ENCODE measurements at regions not wholly inside any gene's neighbourhood (a gene's known extent, or its start where the extent isn't known, plus 50 kb on each side); places are given as distances from the start of the nearest gene placed in this dataset.

- TF ChIP-seq CTCF (IDR thresholded peaks at IDR 0.05) (no peak), POLR2A (IDR thresholded peaks at IDR 0.05) (no peak)
Measured at GRCh38 chr9:38146844-38147243, 77.8 kb upstream of the SHB start.

Measured in right lobe of liver (tissue), 4 donors.